Inflammatory macrophage treated with lipopolysaccharide for 1 hour (primary cell): ENCODE measurements at regions not wholly inside any gene's neighbourhood (a gene's known extent, or its start where the extent isn't known, plus 50 kb on each side); places are given as distances from the start of the nearest gene placed in this dataset.

ENCODE experiments used
- DNase-seq, 2 donors: peaks; one replicate each; pipeline ENCODE4 v3.0.0-alpha.2; 2020 to 2022

- DNase-seq: no peak
Measured at GRCh38 chr13:70469077-70469476, 360.8 kb upstream of the KLHL1 start.

DNA sequence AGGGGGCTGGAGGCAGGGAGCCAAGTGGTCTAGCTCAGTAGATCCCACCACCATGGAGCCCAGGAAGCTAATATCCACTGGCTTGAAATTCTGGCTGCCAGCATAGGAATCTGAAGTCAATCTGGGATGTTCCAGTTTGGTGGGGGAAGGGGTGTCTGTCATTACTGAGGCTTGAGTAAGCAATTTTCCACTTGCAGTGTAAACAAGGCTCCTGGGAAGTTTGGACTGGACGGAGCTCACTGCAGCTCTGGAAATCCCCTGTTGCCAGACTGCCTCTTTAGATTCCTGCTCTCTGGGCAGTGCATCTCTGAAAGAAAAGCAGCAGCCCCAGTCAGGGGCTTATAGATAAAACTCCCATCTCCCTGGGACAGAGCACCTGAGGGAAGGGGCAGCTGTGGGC lies 349.2 kb upstream of the KLHL1 start:
- DNase-seq: no peak

DNA sequence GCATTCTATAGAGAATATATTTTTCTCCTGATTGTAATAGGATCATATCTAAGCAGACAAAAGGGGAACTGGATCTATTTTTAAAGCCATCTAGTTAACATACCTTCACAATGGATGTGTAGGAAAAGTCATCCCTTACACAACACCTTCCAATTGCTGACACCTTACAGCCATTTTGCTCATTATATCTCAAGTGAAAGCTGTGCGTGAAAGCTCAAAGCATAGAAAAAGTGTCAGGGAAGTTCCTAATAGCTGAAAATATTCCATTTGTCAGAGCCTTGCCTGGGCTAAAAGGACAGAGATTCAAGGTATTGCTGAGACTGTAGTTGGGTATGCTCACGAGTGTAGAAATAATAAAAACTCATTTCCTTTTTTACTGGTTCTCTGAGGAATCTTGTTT lies 340.6 kb upstream of the KLHL1 start:
- DNase-seq: no peak

GRCh38 chr13:70432276-70432805 lies 324.1 kb upstream of the KLHL1 start:
- no peak for DNase-seq

- DNase-seq: no peak
Measured at GRCh38 chr13:70430256-70430655, 322.0 kb upstream of the KLHL1 start.

- no peak for DNase-seq
Measured at GRCh38 chr13:70424928-70425327, 316.7 kb upstream of the KLHL1 start.

DNA sequence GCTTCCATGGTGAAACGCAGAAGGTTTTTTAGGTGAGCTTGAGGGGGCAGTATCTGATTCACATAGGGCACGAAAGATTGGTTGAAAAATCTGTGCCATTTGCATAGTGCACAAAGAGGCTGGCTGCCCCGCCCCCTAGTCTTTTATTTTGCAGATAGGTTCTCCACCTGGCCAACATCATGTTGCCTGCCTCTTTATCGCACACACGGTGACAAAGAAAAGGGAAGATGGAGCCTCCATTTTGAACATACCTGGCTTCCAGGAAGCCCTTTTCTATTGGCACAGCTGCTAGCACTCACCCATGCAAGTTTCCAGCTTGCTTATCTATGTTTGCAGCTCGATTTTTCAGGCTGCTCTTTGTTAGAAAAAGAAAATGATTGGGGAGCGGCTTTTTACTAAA lies 316.2 kb upstream of the KLHL1 start:
- DNase-seq: no peak

DNA sequence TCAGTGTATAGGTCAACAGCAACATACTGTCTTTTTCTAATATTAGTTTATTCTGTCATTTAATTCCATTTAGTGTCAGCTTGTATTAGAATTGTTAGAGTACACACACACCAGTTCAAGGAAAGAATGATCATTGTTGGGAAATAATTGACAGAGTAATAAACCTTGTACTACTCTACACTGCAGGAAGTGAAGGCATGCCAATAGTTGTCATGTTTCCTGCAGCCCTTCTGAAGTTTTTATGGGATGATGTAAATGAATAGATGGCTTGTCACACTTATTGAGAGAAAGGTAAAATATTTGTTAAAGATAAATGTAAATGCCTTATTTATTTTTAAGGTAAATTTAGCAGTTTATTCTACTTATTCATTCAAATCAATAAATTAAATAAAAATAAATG lies 306.9 kb upstream of the KLHL1 start:
- no peak for DNase-seq

DNA sequence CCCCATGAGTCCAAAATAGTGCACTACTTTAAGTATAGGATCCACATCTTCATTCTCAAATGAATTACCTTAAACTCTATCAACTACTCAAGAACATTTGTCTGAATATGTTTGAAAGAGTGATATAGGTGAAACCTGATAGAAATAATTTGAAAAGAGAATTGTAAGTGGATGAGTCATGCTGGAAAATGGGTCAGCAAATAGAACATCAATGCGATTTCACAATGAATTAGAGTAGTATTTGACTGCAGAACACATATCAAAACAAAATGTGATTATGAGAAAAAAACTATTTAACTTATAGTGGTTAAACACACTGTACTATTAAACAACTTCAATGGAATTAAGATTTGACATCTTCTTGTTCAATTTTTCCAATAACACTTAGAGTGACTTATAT lies 300.6 kb upstream of the KLHL1 start:
- DNase-seq: no peak

- DNase-seq: no peak
Measured at GRCh38 chr13:70407486-70407885, 299.2 kb upstream of the KLHL1 start.

DNA sequence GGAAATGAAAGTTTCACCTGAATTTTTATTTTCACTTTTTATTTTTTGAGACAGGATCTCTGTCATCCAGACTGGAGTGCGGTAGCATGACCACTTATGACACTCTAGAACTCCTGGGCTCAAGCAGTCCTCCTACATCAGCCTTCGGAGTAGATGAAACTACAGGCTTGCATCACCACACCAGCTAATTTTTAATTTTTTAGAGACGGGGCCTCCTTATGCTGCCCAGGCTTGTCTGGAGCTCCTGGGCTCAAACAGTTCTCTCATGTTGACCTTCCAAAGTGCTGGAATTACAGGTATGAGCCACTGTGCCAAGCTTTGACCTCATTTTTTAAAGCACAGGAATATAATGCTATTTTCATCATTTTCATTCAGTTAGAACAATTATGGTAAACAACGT lies 297.0 kb upstream of the KLHL1 start:
- no peak for DNase-seq

DNA sequence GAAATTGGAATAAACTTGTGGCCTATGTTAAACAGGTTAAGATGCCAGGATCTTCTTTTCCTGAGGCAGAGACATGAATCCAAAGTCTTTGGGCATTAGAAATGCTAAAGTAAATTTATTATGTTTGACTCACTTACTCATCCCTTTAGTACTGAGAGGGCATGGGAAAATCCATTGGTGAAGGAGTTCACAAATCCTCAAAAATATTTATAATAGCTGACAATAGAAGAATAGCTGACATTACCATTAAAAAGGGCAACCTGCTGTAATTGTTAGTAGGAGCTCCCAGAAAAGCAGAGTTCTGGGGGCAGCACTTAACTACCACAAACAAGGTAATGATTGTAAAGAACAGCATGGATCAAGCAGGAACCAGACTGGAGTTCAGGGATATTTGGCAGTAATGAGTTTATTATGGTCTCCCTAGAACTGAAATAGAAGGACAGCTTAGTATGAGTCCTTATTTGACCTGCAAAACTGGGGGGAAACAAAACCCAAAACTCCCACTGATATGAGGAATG lies 285.8 kb upstream of the KLHL1 start:
- no peak for DNase-seq

- DNase-seq: no peak
Measured at GRCh38 chr13:70391678-70392077, 283.4 kb upstream of the KLHL1 start.

DNA sequence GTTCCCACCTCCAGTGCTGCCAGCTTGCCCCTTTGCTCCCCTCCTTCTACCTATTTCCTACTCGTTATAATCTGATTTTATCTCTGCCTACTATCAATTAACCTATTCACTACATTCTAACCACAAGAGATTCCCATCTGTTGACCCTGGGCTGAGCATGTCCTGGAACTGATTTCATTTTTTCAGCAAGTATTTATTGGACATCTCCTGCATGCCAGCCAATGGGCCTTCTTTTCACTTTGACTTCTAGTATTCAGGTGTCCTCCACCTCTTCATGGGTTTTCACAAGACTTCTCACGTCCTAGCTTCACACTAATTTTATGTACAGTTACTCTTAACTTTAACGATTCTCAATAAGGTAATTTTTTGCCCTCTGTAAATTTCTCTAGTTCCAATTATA lies 282.7 kb upstream of the KLHL1 start:
- no peak for DNase-seq

GRCh38 chr13:70390064-70390463 lies 281.8 kb upstream of the KLHL1 start:
- DNase-seq: no peak

DNA sequence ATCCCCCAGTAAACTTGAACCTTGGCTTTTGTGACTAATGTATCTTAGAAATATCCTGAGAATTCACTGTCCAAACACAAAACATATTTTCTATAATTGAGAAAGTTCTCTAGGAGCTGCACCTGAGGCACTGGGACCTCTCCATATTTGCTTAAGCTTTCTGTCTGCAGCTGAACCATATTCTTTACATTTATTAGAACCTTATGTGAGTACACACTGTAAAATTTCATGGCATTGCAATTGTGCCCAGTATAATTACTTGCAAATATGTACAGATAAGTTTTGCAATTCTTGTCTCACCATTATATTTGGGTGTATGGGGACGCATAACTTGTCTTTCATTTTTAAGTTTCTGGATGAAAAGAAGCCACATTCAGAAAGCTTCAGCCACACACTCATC lies 280.7 kb upstream of the KLHL1 start:
- DNase-seq: no peak

DNA sequence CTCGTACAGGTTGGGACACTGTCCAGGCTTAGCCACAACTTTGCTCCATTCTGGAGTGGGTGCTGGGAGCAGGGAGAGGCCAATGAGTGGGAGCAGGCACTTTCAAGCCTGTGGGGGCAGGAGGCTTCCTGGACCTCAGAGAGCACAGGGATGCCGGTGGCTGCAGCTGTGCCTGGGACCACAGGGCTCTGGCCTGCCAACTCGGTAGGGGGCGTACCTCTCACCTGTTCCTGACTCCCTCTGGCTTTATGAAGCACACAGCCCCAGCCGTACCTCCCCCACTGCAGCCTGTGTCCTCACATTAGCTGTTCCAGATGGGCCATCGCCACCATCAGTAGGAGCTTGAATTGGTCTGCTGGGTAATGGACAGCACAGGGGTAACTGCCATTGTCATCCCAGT lies 278.7 kb upstream of the KLHL1 start:
- DNase-seq: no peak

DNA sequence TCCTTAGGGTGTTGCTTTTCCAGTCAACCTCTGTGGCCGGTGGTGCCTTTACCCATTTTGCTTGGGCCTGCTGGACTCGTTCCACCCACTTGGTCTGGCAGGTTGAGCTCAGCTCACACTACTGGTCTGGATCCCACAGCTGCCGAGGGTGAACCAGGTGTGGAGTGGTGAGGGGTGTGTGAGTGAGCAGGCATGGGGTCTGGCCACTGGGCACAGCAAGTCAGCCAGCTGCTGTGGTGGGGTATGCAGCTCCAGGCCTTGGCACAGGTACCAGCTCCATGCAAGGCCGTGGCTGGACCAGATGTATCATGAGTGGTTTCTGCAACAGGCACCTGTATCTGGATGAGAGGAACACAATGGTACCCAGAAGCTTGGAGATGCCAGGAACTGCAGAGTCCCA lies 277.6 kb upstream of the KLHL1 start:
- DNase-seq: no peak

DNA sequence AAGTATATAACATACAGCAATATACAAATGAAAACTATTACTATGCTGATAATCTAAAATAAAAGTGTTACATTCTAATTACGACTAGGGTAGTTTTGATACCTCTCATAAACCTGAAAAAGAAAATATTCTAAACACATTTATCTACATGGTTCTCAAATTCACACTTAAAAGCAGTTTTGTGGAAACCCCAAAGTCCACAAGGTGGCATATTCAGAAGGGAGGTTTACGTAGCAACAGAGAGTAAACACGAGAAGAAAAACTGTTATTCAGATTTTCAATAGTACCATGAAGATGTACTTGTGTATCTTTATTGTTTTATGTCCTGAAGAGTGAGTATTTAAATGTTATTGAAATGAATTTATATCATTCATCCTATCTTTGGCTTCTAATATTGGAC lies 275.9 kb upstream of the KLHL1 start:
- no peak for DNase-seq

GRCh38 chr13:70380809-70381208 lies 272.6 kb upstream of the KLHL1 start:
- no peak for DNase-seq

GRCh38 chr13:70375718-70376117 lies 267.5 kb upstream of the KLHL1 start:
- DNase-seq: no peak

DNA sequence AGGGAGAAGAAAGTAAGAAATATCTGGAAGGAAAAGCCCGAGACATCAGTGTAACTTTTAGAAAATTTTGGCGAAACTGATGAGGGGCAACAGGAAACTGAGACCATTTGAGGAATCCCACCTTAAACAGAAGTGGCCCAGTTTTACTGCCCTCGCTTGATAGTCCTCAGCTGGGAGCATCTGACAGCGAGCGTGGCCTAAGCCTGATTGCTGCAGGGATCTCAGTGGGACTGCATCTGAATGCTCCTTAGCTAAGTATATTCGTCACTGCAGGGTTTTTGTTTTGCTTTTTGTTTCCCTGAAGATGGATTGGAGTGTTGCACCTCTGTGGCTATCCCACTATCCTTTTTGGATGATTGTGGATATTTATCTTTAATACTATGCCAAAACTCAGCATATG lies 262.7 kb upstream of the KLHL1 start:
- no peak for DNase-seq

DNA sequence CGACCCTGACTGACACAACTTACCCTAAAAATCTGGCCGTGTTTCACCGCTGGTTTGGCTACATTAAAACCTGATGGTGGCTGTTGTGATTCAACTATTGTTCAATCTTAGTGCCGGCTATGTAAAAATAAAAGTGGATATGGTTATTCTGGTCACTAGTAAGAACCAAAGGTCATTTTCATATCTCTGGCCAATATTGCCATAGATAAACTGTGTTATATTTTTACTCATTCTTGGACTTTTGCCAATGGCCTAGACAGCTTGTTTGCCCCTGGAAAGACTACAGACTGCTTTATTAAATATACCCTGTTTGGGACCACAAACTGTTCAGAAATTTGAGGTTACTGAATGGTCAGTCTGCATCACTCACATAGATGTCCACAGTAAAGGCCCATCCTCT lies 258.5 kb upstream of the KLHL1 start:
- DNase-seq: no peak

GRCh38 chr13:70363991-70364390 lies 255.7 kb upstream of the KLHL1 start:
- no peak for DNase-seq

- DNase-seq: no peak
Measured at GRCh38 chr13:70362820-70363570, 254.7 kb upstream of the KLHL1 start.
